Prostate gland (tissue), 2 donors: ENCODE measurements at regions not wholly inside any gene's neighbourhood (a gene's known extent, or its start where the extent isn't known, plus 50 kb on each side); places are given as distances from the start of the nearest gene placed in this dataset.
"Not testable (repeated sequence)": the region's sequence is repeated elsewhere in the genome, so short reads cannot be mapped to it uniquely, and the experiment has no call there.

Experiments
- DNase-seq: peaks from one replicate; pipeline ENCODE4 v3.0.0-alpha.2; 2019; ENCODE audit warnings: low spot score
- H3K27ac ChIP-seq, 2 donors: fragments of 200-600 bp; sonication (generic); 2 replicates each; pipeline ENCODE4 v1.5.1; 2017 to 2019
- H3K27me3 ChIP-seq: fragments of 200-600 bp; sonication (generic); replicated peaks from 2 replicates; pipeline ENCODE4 v1.5.1; 2019; ENCODE audit not compliant: insufficient read depth
- H3K36me3 ChIP-seq, 2 donors: fragments of 200-600 bp; sonication (generic); 1 replicate in 1 of 2; 2 replicates in 1 of 2; pipeline versions ENCODE4 v1.5.1 to v1.8.1; 2017 to 2019
- H3K4me1 ChIP-seq: fragments of 200-600 bp; sonication (generic); replicated peaks from 2 replicates; pipeline ENCODE4 v1.5.1; 2019
- H3K4me3 ChIP-seq, 2 donors: fragments of 200-600 bp; sonication (generic); 2 replicates each; pipeline ENCODE4 v1.5.1; 2017 to 2019
- H3K9me3 ChIP-seq: fragments of 200-600 bp; sonication (generic); 2 replicates; pipeline ENCODE4 v1.5.1; 2017
- POLR2A ChIP-seq: fragments of 450-650 bp; IDR thresholded peaks from one replicate; pipeline ENCODE4 v1.6.1; 2016; ENCODE audit warnings: antibody characterized with exemption, mild to moderate bottlenecking
- POLR2AphosphoS5 ChIP-seq: sonication (generic); formaldehyde crosslinking; IDR thresholded peaks from one replicate; pipeline ENCODE4 v1.6.1; 2017; ENCODE audit warnings: antibody characterized with exemption
- WGBS: methylation state at CpG from one replicate; pipeline ENCODE4 v1.1.5; 2018; 5-methylcytosine and 5-hydroxymethylcytosine counted together
- intact Hi-C: fragments of 100-400 bp; cut with DNase I; formaldehyde crosslinking; loops from one replicate; pipeline ENCODE4 v1.14.2; 2022
- TF ChIP-seq, protein P1 (sequence below), 4 experiments: fragments of 200-600 bp in 2 of 4; fragments of 450-650 bp in 2 of 4; sonication (generic) in 2 of 4; IDR thresholded peaks; 1 replicate in 3 of 4; 2 replicates in 1 of 4; pipeline ENCODE4 v1.5.1; 2016 to 2019; ENCODE audit warnings: antibody characterized with exemption in 4 of 4, mild to moderate bottlenecking in 2 of 4, moderate library complexity in 2 of 4

DNA sequence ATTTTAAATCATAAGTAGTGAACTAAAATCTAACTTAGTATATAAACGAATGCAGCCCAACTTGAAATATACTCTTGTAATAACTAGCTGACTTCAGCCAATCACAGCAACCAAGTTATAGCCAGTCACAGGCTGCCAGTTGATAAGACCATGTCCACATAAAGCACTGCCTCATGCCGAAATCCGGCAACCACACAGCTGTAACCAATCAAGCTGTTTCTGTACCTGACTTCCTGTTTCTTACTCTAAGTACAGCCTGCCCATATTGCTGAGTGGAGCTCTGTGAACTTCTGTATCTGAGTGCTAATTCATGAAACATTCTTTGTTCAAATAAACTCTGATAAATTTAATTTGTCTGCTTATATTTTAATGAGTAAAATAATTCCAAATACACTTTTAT is 805.3 kb upstream of the EPHA5 start:
- Histone ChIP-seq H3K36me3 (no peaks in the 10 kb centered on the region), H3K4me3 (no peak overlapping the region), H3K4me1 (no peaks in the 10 kb centered on the region), H3K27me3 (no peaks in the 10 kb centered on the region), H3K27ac (no peak overlapping the region), H3K9me3 (no peaks in the 10 kb centered on the region)
- intact Hi-C loops, result no loop called here
- TF ChIP-seq POLR2A, result no peak
- TF ChIP-seq, protein P1, sequence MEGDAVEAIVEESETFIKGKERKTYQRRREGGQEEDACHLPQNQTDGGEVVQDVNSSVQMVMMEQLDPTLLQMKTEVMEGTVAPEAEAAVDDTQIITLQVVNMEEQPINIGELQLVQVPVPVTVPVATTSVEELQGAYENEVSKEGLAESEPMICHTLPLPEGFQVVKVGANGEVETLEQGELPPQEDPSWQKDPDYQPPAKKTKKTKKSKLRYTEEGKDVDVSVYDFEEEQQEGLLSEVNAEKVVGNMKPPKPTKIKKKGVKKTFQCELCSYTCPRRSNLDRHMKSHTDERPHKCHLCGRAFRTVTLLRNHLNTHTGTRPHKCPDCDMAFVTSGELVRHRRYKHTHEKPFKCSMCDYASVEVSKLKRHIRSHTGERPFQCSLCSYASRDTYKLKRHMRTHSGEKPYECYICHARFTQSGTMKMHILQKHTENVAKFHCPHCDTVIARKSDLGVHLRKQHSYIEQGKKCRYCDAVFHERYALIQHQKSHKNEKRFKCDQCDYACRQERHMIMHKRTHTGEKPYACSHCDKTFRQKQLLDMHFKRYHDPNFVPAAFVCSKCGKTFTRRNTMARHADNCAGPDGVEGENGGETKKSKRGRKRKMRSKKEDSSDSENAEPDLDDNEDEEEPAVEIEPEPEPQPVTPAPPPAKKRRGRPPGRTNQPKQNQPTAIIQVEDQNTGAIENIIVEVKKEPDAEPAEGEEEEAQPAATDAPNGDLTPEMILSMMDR (IDR thresholded peaks at IDR 0.05), result no peak
- WGBS, result 57% methylated on average over 3 of the region's 3 CpGs
- no peak for DNase-seq

GRCh38 chr4:66465111-66465510 is 794.8 kb upstream of the EPHA5 start:
- intact Hi-C loops, result no loop called here
- WGBS, result 92% methylated on average over 4 of the region's 4 CpGs
- Histone ChIP-seq H3K4me3 (no peak overlapping the region), H3K27me3 (no peaks in the 10 kb centered on the region), H3K4me1 (no peaks in the 10 kb centered on the region), H3K36me3 (no peaks in the 10 kb centered on the region), H3K9me3 (no peaks in the 10 kb centered on the region), H3K27ac (no peak overlapping the region)
- TF ChIP-seq POLR2A (no peak), POLR2AphosphoS5 (no peak)
- TF ChIP-seq, protein P1 (IDR thresholded peaks at IDR 0.05), result no peak
- DNase-seq, result no peak

DNA sequence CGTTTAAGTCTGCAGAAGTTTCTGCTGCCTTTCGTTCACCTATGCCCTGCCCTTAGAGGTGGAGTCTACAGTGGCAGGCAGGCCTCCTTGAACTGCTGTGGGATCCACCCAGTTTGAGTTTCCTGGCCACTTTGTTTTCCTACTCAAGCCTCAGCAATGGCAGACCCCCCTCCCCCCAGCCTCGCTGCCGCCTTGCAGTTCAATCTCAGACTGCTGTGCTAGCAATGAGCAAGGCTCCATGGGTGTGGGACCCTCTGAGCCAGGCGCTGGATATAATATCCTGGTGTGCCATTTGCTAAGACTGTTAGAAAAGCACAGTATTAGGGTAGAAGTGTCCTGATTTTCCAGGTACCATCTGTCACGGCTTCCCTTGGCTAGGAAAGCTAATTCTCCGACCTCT is 792.6 kb upstream of the EPHA5 start:
- 93% methylated on average over 7 of the region's 7 CpGs for WGBS
- DNase-seq, H3K4me3 ChIP-seq, H3K27me3 ChIP-seq, H3K4me1 ChIP-seq, H3K9me3 ChIP-seq, H3K27ac ChIP-seq, intact Hi-C loops, H3K36me3 ChIP-seq: not testable (repeated sequence)

DNA sequence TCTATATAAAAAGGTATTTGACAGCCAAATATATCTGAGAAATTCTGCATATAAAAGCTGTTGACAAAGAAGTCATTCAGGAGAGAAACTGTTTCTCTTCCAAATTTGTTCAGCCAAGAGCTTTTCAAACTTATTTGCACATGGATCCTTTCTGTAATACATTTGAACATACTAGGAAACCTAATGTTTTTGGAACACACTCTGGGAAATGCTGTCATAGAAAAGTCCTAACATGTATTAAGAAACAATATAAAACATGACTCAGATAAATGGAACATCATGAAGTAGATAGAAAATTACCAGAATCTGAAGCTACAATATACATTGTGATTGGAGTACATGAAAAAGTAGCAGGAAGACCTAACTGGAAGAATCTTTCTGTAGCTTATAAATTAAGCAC is 781.5 kb upstream of the EPHA5 start:
- Histone ChIP-seq H3K4me1 (no peaks in the 10 kb centered on the region), H3K27me3 (no peaks in the 10 kb centered on the region), H3K27ac (no peak overlapping the region), H3K4me3 (no peak overlapping the region), H3K9me3 (no peaks in the 10 kb centered on the region), H3K36me3 (no peaks in the 10 kb centered on the region)
- TF ChIP-seq POLR2A, result no peak
- no peak for TF ChIP-seq POLR2AphosphoS5
- DNase-seq, result no peak
- intact Hi-C loops, result no loop called here

GRCh38 chr4:66443008-66443407 is 772.7 kb upstream of the EPHA5 start:
- H3K27me3 ChIP-seq, result no peaks in the 10 kb centered on the region
- no peak for DNase-seq
- 86% methylated on average over 3 of the region's 3 CpGs for WGBS
- H3K4me3 ChIP-seq, result no peak overlapping the region
- no peaks in the 10 kb centered on the region for H3K9me3 ChIP-seq
- no peaks in the 10 kb centered on the region for H3K4me1 ChIP-seq
- intact Hi-C loops, result no loop called here
- no peak overlapping the region for H3K27ac ChIP-seq
- no peak for TF ChIP-seq POLR2AphosphoS5
- no peak for TF ChIP-seq POLR2A
- TF ChIP-seq, protein P1 (IDR thresholded peaks at IDR 0.05), result no peak
- no peaks in the 10 kb centered on the region for H3K36me3 ChIP-seq

- TF ChIP-seq, protein P1 (IDR thresholded peaks at IDR 0.05), result no peak
- TF ChIP-seq POLR2AphosphoS5 (no peak), POLR2A (no peak)
- intact Hi-C loops, result no loop called here
Observed at GRCh38 chr4:66439508-66439907, 769.2 kb upstream of the EPHA5 start.

More at GRCh38 chr4:66439508-66439907, 769.2 kb upstream of the EPHA5 start:
- no peak for DNase-seq
- no peaks in the 10 kb centered on the region for H3K4me1 ChIP-seq
- no peak overlapping the region for H3K27ac ChIP-seq
- H3K9me3 ChIP-seq, result no peaks in the 10 kb centered on the region
- H3K36me3 ChIP-seq, result no peaks in the 10 kb centered on the region
- no peaks in the 10 kb centered on the region for H3K27me3 ChIP-seq
- H3K4me3 ChIP-seq, result no peak overlapping the region
